ENCODE measurements at regions not wholly inside any gene's neighbourhood (a gene's known extent, or its start where the extent isn't known, plus 50 kb on each side); places are given as distances from the start of the nearest gene placed in this dataset.

DNA sequence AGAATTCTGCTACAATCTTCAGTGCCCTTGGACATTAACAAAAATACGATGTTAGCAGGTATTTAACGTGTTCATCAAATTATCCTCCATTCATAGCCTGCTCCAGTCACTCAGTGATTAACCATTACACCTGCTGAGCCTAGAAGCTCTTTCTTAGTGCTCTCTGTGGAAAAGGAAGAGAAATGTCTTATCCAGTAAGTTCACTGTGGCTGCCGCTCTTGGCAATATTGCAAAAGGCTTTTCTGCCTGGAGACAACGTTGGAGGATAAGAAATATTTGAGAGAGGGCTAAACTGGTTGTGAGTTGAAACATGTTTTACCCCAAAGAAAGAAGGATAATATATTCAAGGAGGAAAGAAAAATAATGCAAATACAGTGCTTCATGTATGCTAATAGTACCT is 217.4 kb upstream of the HSF2 start:
- TF ChIP-seq, protein P1, sequence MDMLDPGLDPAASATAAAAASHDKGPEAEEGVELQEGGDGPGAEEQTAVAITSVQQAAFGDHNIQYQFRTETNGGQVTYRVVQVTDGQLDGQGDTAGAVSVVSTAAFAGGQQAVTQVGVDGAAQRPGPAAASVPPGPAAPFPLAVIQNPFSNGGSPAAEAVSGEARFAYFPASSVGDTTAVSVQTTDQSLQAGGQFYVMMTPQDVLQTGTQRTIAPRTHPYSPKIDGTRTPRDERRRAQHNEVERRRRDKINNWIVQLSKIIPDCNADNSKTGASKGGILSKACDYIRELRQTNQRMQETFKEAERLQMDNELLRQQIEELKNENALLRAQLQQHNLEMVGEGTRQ (IDR thresholded peaks at IDR 0.05), result no peak
- TF ChIP-seq, protein P2, sequence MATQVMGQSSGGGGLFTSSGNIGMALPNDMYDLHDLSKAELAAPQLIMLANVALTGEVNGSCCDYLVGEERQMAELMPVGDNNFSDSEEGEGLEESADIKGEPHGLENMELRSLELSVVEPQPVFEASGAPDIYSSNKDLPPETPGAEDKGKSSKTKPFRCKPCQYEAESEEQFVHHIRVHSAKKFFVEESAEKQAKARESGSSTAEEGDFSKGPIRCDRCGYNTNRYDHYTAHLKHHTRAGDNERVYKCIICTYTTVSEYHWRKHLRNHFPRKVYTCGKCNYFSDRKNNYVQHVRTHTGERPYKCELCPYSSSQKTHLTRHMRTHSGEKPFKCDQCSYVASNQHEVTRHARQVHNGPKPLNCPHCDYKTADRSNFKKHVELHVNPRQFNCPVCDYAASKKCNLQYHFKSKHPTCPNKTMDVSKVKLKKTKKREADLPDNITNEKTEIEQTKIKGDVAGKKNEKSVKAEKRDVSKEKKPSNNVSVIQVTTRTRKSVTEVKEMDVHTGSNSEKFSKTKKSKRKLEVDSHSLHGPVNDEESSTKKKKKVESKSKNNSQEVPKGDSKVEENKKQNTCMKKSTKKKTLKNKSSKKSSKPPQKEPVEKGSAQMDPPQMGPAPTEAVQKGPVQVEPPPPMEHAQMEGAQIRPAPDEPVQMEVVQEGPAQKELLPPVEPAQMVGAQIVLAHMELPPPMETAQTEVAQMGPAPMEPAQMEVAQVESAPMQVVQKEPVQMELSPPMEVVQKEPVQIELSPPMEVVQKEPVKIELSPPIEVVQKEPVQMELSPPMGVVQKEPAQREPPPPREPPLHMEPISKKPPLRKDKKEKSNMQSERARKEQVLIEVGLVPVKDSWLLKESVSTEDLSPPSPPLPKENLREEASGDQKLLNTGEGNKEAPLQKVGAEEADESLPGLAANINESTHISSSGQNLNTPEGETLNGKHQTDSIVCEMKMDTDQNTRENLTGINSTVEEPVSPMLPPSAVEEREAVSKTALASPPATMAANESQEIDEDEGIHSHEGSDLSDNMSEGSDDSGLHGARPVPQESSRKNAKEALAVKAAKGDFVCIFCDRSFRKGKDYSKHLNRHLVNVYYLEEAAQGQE (IDR thresholded peaks at IDR 0.05), result no peak
- TF ChIP-seq CEBPB (IDR thresholded peaks at IDR 0.05), result no peak

Measured in A549 (cell line).